ENCODE measurements at regions not wholly inside any gene's neighbourhood (a gene's known extent, or its start where the extent isn't known, plus 50 kb on each side); places are given as distances from the start of the nearest gene placed in this dataset.
"Not testable (repeated sequence)": the region's sequence is repeated elsewhere in the genome, so short reads cannot be mapped to it uniquely, and the experiment has no call there.

DNA sequence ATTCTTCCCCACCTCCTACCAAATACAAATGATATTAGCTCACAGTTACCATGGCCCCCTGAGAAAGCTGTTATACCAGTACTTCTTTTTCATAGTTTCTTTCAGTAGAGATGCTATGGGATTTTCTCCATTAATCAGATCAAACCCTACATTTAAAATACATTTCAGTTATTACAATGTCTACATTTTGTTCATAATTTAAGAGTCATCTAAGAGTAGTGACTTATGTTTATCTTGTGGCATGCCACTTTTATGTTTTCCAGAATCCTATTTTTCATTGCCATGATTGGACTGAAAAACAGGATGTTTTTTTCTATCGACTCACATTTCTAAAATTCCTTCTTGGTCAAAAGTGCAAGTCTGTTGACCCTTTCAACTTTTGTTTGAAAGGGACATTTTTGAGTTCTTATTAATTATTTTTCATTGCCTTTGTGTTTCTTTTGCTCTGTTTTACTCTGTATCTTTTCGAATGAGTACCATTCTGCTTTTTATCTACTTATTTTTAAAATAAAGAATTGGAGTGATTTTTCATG, 77.4 kb upstream of the ANXA1 start:
- DNase-seq: no peak

DNA sequence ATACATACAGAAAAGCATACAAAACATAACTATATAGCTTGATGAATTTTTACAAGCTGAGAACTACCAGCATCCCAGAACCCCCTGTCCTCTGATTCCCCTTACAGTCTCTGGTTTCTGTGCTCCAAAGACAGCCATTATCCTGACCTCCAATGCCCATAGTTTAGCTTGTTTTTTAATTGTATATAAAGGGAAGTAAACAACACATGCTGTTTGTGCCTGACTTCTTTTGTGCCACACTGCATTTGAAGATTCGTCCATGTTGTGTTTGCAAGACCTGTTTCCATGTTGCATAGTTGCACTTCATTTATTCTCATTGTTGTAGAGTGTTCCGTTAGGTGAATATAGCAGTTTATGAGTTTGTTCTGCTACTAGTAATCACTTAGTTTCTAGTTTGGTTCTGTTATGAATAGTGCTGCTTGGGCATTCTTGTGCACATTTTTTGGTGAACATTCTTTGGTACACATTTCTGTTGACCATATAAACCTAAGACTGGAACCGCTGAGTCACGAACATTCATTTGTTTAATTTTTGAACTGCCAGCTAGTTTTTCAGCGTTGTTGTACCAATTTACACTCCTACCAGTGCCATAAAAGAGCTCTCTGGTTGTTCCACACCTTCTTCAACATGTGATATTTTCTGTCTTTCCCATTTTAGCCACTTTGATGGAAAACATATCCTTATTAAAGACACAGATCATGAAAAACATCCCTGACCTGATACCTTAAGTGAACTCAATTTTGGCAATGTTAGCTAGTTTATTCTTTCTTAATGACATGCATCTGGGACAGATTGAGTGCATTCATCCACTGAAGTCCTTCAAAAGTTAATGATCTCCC, 78.1 kb upstream of the ANXA1 start:
- no peak for DNase-seq
- TF ChIP-seq GATA1 (IDR thresholded peaks at IDR 0.05; ENCODE audit: low read depth, low read length) (no peak), POLR2A (IDR thresholded peaks at IDR 0.05; ENCODE audit: low read length) (no peak)

More for the DNA sequence above, 77.4 kb upstream of the ANXA1 start:
- TF ChIP-seq GATA1 (IDR thresholded peaks at IDR 0.05; ENCODE audit: low read depth, low read length): no peak
- TF ChIP-seq POLR2A (IDR thresholded peaks at IDR 0.05; ENCODE audit: low read length): no peak

DNA sequence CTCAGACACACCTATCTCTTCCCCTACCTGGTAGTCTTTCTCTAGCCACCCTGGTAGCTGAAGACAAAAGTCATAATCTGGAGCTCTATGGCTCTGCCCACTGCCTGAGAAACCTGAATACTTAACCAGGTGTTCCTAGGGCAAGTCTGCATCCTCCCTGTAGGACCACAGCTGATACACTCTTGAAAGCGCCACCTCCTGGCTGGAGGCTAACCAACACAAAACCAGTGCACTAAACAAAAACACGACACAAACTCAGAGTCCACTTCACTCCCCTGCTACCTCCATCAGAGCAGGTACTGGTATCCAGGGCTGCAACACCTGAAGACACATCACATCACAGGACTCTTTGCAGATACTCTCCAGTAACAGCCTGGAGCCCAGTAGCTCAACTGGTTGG, 84.6 kb upstream of the ANXA1 start:
- peak in 1 of 2 experiments; percentile 19 for DNase-seq
- TF ChIP-seq GATA1 (IDR thresholded peaks at IDR 0.05; ENCODE audit: low read depth, low read length) (no peak), POLR2A (IDR thresholded peaks at IDR 0.05; ENCODE audit: low read length) (no peak)

DNA sequence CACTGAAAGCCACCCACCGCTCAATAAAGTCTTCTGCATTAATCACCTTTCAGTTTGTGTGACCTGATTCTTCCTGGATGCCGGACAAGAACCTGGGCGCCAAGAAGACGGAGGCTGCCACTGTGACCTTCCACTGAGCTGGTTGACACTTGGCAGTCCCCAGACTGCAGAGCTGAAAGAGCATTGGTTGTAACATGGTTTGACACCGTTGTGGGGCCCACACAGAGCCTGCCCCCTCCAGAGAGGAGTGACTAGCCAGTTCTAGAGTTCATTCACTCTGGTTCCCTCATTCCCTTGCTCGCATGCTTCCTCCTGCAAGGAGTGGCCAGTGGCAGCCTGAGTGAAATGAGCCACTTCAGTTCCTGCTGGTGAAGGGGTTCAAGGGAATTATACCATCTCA, 86.2 kb upstream of the ANXA1 start:
- no peak for DNase-seq
- TF ChIP-seq GATA1 (IDR thresholded peaks at IDR 0.05; ENCODE audit: low read depth, low read length) (no peak), POLR2A (IDR thresholded peaks at IDR 0.05; ENCODE audit: low read length) (no peak)

DNA sequence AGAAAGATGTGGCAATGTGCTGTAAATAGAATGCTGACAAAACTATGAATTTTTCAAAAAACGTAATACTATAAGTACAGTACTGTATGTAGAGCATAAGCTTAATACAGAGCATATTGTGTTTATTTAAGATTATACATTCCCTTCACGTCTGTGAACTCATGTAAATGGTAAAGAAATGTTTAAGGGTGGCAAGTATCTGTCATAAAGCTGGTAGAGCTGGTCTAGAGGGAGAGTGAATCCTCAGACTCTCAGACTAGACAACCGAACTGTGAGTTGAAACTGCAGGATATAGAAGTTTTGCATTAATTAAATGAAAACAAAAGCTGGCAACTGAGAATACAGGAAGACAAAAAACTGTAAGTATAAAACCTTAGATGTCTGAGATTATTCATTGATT, 87.3 kb upstream of the ANXA1 start:
- TF ChIP-seq GATA1 (IDR thresholded peaks at IDR 0.05; ENCODE audit: low read depth, low read length) (no peak), POLR2A (IDR thresholded peaks at IDR 0.05; ENCODE audit: low read length) (no peak)
- DNase-seq: no peak

DNA sequence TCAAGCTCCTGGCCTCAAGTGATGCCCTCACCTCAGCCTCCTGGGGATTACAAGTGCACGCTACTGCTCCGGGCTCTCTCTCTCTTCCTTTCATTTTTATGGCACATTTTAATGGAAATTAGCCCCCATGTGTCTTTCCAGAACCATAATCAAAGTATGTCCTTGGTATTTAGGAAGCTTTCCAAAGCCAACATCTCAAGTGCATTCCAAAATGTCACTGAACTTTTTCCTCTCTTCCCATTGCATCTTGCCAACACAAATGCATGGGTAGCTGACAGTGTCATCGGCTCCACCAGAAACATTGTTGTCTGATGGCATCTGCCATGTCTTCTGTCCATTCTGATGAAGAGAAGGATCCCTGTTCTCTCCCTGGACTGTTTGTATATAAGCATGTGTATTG, 90.5 kb upstream of the ANXA1 start:
- no peak for DNase-seq
- TF ChIP-seq GATA1 (IDR thresholded peaks at IDR 0.05; ENCODE audit: low read depth, low read length) (no peak), POLR2A (IDR thresholded peaks at IDR 0.05; ENCODE audit: low read length) (no peak)

DNA sequence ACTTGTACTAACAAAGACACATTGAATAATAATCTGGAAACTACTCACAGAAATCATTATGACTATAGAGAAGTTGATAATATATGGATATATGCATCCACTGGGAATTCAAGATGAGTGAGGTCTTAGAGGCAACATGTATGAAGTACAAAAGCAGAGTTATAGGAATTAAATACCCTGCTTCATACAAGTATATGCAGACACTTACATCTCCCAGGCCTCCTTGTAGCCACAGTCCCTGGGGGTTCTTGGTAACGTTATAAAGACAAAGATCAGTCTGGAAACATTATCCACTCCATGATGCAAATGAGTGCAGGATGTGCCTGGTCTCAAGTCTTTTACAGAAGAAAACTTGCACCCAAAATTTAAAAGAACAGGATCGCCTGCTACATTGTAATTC, 92.4 kb upstream of the ANXA1 start:
- DNase-seq: no peak
- TF ChIP-seq POLR2A (IDR thresholded peaks at IDR 0.05; ENCODE audit: low read length): no peak
- TF ChIP-seq GATA1 (IDR thresholded peaks at IDR 0.05; ENCODE audit: low read depth, low read length): no peak

DNA sequence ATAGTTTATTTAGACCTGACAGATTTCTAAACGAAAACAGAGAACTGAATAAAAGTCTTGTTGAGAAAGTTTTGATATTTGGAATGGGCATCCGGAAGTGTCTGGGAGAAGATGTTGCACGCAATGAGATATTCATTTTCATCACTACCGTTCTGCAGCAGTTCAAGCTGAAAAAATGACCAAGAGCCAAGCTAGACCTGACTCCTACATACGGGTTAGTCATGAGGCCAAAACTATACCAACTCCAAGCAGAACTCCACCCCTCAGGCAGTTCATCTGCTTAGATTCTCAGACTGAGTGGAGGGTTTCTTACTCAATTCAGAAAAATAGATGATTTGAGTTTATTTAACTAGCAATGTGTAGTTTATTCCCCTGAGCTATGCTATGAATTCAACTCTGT, 95.4 kb upstream of the ANXA1 start:
- no peak for DNase-seq
- TF ChIP-seq GATA1 (IDR thresholded peaks at IDR 0.05; ENCODE audit: low read depth, low read length) (no peak), POLR2A (IDR thresholded peaks at IDR 0.05; ENCODE audit: low read length) (no peak)

DNA sequence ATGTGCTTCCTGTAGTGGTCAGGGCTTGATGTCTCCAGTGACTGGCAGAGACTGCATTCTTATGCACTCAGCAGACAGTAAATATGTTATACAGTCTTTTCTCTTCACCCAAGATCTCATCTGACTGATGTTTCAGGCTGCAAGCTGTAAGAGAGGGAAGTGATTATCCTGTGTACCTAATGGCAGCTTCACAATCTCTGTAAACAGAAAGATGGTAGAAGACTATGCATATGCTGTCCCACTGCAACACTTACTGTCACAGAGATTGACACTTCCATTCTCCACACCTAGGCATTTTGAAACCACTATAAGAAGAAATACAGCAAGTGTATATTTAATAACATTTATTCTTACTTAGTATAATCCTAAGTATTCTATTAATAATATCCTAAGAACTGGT, 97.6 kb upstream of the ANXA1 start:
- no peak for DNase-seq

DNA sequence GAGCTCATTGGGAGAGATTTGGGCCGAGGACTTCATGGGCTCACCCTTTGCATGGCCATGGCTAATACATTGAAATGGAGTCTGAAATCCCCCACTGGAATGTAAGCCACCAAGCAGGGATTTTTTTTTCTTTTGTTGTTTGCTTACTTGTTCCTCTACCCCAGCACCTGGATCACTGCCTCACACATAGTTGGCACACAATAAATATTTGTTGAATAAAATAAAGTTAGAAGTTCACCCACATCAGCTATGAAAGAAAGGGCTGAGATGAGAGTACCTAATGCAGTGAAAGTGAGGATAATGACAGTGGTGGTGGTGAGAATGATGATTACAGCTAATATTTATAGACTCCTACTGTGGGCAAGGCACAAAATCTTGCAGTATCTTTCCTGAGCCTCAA, 98.1 kb upstream of the ANXA1 start:
- TF ChIP-seq POLR2A (IDR thresholded peaks at IDR 0.05; ENCODE audit: low read length) (no peak), GATA1 (IDR thresholded peaks at IDR 0.05; ENCODE audit: low read depth, low read length) (no peak)
- DNase-seq: no peak

More for the DNA sequence above, 97.6 kb upstream of the ANXA1 start:
- TF ChIP-seq GATA1 (IDR thresholded peaks at IDR 0.05; ENCODE audit: low read depth, low read length) (no peak), POLR2A (IDR thresholded peaks at IDR 0.05; ENCODE audit: low read length) (no peak)

DNA sequence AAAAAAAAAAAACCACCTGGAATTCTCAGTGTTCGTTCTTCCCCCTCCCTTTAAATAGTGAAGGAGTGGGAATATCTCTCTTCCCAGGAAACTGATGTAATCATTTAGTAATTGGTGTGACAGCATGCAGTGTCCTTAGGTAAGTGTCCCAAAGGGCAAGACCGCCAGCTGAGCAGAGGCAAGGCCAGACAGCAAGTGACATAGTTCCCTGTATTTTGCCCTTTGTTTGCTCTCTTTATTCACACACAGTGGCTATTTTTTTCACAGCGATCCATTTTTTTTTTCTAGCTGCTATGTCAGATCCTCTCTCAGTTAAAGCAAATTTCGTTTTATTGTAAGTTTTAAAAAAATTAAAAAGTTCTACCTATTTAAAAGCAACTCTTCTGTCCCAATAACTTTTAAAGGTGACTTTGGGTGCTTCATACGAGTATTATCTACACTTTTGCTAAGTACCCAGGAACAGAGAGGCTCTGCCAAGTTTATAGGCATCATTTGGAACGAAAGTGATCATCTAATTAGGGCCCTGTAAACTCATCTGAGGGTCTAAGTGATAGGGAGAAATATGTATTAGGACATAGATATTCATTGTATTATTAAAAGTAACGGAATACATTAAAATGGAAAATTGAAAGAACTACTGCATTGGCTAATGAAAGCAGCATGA, 98.2 kb upstream of the ALDH1A1 start:
- TF ChIP-seq GATA1 (IDR thresholded peaks at IDR 0.05; ENCODE audit: low read depth, low read length) (no peak), POLR2A (IDR thresholded peaks at IDR 0.05; ENCODE audit: low read length) (no peak)
- DNase-seq: no peak

DNA sequence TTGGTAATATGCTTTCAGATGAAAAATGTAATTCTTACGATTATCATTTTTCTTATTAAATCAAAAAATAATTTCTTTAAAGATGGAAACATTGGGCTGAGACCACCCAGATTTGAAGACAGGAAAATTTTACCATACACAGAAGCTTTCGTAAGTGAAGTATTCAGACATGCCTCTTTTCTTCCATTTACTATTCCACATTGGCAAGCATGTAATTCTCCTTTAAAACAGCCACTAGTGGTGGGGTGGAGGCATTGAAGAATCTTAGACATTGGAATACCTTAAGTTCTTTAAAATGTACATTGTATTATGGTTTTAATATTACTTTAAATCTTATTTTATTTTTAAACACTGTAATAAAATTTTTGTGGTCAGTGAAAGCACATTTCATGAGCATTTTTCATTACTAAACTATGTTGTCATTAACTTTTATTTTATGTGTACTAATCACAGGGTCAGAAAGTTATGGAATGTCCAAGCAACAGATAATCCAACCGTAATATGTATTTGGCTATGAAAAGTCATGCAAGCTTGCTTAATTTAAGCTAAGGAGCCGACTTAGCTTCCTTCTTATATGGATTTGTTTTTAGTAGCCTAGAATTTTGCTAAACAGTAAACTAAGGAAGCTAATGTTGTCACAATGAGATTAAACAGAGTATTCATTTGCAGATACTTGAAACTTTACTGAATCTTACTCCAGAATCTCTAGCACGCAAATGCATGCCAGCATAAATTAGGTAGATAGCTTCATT, 97.4 kb upstream of the ALDH1A1 start:
- no peak for TF ChIP-seq GATA1 (IDR thresholded peaks at IDR 0.05; ENCODE audit: low read depth, low read length)
- TF ChIP-seq POLR2A (IDR thresholded peaks at IDR 0.05; ENCODE audit: low read length): no peak
- DNase-seq: no peak

DNA sequence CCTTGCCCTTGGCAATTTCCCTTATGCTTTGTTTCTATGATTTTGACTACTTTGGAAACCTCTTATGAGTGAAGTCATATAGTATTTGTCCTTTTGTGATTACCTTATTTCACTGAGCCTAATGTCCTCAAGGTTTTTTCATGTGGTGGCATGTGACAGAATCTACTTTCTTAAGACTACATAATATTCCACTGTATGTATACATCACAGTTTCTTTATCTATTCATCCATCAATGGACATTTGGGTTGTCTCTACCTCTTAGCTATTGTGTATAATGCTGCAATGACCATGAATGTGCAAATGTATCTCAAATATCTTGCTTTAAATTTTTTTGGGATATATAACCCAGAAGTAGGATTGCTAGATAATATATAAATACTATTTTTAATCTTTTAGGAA, 96.4 kb upstream of the ALDH1A1 start:
- TF ChIP-seq POLR2A (IDR thresholded peaks at IDR 0.05; ENCODE audit: low read length) (no peak), GATA1 (IDR thresholded peaks at IDR 0.05; ENCODE audit: low read depth, low read length) (no peak)
- no peak for DNase-seq

DNA sequence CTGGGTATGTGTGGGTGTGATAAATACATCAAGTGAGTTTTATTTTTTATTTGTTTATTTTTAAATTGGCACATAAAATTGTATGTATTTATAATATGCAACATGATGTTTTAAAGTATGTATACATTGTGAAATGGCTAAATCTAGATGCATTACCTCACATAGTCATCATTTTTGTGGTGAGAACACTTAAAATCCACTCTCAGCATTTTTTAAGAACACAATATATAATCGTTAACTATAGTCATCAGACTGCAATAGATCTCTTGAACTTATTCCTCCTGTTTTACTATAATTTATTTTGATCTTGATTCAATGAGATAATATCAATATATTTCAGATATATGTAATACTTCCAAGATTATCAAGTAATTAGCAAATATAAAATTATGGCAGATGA, 93.9 kb upstream of the ALDH1A1 start:
- TF ChIP-seq POLR2A (IDR thresholded peaks at IDR 0.05; ENCODE audit: low read length) (no peak), GATA1 (IDR thresholded peaks at IDR 0.05; ENCODE audit: low read depth, low read length) (no peak)
- no peak for DNase-seq

DNA sequence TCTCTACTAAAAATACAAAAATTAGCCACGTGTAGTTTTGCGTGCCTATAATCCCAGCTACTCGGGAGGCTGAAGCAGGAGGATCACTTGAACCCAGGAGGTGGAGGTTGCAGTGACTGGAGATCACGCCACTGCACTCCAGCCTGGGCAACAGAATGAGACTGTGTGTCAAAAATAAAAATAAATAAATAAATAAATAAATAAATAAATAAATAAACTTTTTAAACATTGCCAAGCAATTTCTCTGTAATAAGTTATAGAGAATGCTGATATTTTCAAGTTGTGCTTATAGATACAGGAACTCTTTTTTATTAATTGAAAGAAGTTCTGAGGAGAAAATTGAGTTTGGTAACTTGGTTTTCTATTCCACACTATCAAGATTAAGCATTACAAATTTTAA, 91.9 kb upstream of the ALDH1A1 start:
- not testable (repeated sequence) for DNase-seq

All from erythroblast (primary cell).